ENCODE measurements at regions not wholly inside any gene's neighbourhood (a gene's known extent, or its start where the extent isn't known, plus 50 kb on each side); places are given as distances from the start of the nearest gene placed in this dataset.

DNA sequence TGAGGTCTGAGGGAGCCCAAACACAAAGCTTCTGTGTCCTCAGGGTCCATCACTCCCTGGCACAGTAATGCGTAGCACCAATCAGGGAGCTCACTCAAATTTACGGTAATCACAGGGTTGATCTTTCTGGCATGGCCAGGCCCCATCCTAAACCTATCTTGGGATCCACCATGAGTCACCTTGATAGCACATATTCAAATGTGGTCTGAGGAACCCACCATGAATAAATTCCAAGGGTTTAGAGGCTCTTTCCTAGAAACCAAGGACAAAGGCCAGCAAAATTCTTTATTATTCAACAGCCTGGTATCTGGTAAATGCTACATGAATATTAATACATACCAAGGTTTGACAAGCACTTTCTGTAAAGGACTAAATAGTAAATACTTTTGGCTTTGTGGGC, 254.5 kb downstream of the TLR4 start:
- Histone ChIP-seq H3K27me3 (replicated peaks) (no peaks in the 10 kb centered on the region), H3K4me3 (ENCODE audit: low read depth, low read length) (no peak overlapping the region), H3K36me3 (replicated peaks) (no peaks in the 10 kb centered on the region), H3K27ac (no peak overlapping the region)
- DNase-seq, result no peak
- no peak for TF ChIP-seq CTCF (IDR thresholded peaks at IDR 0.05; ENCODE audit: low read depth, low read length, missing control alignments)
- in situ Hi-C loops (cut with HindIII; ENCODE audit: low pct_ligation_motif_present, low sequenced_read_pairs), result no loop called here

- no peak for DNase-seq
- Histone ChIP-seq H3K27ac (no peak overlapping the region), H3K27me3 (replicated peaks) (no peaks in the 10 kb centered on the region), H3K36me3 (replicated peaks) (no peaks in the 10 kb centered on the region), H3K4me3 (ENCODE audit: low read depth, low read length) (no peak overlapping the region)
- TF ChIP-seq CTCF (IDR thresholded peaks at IDR 0.05; ENCODE audit: low read depth, low read length, missing control alignments), result no peak
- in situ Hi-C loops (cut with HindIII; ENCODE audit: low pct_ligation_motif_present, low sequenced_read_pairs), result no loop called here
These were observed 259.4 kb downstream of the TLR4 start for GRCh38 chr9:117963493-117964090.

GRCh38 chr9:117970276-117971050, 266.3 kb downstream of the TLR4 start:
- in situ Hi-C loops (cut with HindIII; ENCODE audit: low pct_ligation_motif_present, low sequenced_read_pairs), result no loop called here
- TF ChIP-seq CTCF (IDR thresholded peaks at IDR 0.05; ENCODE audit: low read depth, low read length, missing control alignments), result no peak
- DNase-seq, result no peak
- Histone ChIP-seq H3K4me3 (ENCODE audit: low read depth, low read length) (no peak overlapping the region), H3K27me3 (replicated peaks) (no peaks in the 10 kb centered on the region), H3K36me3 (replicated peaks) (no peaks in the 10 kb centered on the region), H3K27ac (no peak overlapping the region)

GRCh38 chr9:117974108-117974507, 269.9 kb downstream of the TLR4 start:
- TF ChIP-seq CTCF (IDR thresholded peaks at IDR 0.05; ENCODE audit: low read depth, low read length, missing control alignments), result no peak
- no peaks in the 10 kb centered on the region for H3K27me3 ChIP-seq (replicated peaks)
- no peaks in the 10 kb centered on the region for H3K36me3 ChIP-seq (replicated peaks)
- DNase-seq, result no peak
- in situ Hi-C loops (cut with HindIII; ENCODE audit: low pct_ligation_motif_present, low sequenced_read_pairs), result no loop called here
- H3K4me3 ChIP-seq (ENCODE audit: low read depth, low read length), result no peak overlapping the region
- H3K27ac ChIP-seq, result no peak overlapping the region

GRCh38 chr9:117979914-117980313, 275.7 kb downstream of the TLR4 start:
- Histone ChIP-seq H3K27me3 (replicated peaks) (no peaks in the 10 kb centered on the region), H3K36me3 (replicated peaks) (no peaks in the 10 kb centered on the region), H3K27ac (no peak overlapping the region), H3K4me3 (ENCODE audit: low read depth, low read length) (no peak overlapping the region)
- DNase-seq, result no peak
- in situ Hi-C loops (cut with HindIII; ENCODE audit: low pct_ligation_motif_present, low sequenced_read_pairs), result no loop called here
- no peak for TF ChIP-seq CTCF (IDR thresholded peaks at IDR 0.05; ENCODE audit: low read depth, low read length, missing control alignments)
